ENCODE measurements at regions not wholly inside any gene's neighbourhood (a gene's known extent, or its start where the extent isn't known, plus 50 kb on each side); places are given as distances from the start of the nearest gene placed in this dataset.

DNA sequence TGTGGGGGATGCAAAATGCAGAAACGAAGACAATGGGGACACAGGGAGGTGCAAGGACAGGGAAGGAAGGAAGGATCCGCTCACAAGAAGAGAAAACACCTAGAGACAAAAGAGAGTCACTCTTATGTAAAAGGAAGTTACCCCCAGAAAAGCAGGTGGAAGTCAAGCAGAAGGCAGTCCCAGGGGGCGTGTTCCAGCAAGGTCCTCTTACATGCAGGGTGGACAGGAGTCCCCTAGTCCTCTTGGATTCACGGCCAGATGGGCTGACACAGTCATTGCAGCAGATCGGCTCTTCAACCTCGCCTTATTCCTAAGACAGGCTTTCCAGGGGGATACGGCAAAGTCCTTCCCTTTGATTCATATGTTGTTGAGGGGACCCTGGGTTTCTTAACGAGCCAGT, 83.9 kb upstream of the SPATA13 start:
- TF ChIP-seq, protein P1, sequence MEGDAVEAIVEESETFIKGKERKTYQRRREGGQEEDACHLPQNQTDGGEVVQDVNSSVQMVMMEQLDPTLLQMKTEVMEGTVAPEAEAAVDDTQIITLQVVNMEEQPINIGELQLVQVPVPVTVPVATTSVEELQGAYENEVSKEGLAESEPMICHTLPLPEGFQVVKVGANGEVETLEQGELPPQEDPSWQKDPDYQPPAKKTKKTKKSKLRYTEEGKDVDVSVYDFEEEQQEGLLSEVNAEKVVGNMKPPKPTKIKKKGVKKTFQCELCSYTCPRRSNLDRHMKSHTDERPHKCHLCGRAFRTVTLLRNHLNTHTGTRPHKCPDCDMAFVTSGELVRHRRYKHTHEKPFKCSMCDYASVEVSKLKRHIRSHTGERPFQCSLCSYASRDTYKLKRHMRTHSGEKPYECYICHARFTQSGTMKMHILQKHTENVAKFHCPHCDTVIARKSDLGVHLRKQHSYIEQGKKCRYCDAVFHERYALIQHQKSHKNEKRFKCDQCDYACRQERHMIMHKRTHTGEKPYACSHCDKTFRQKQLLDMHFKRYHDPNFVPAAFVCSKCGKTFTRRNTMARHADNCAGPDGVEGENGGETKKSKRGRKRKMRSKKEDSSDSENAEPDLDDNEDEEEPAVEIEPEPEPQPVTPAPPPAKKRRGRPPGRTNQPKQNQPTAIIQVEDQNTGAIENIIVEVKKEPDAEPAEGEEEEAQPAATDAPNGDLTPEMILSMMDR (IDR thresholded peaks at IDR 0.05): no peak
- Histone ChIP-seq H3K4me3 (no peak overlapping the region), H3K27ac (peak overlapping the region in 1 of 2 donors; percentile 43)
- DNase-seq (ENCODE audit: low spot score): no peak

DNA sequence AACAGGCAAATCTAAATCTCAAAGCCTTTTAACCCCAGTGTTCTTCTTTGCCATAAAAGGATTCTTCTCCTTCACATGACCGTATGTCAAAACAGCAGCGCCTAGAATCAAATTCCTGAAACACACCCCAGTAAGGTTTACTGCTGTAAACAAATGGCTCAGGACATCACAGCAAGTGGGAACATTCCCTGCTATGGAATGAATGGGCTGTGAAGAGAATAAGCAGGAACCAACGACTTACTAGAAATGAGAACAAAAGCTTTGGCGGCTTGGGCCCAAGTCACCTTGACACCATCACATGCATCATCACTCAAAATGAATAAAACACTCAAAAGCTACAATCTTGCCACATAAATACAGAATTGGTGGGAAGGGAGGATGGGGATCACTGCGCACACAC, 80.4 kb upstream of the SPATA13 start:
- Histone ChIP-seq H3K27ac (no peak overlapping the region), H3K4me3 (no peak overlapping the region)
- DNase-seq (ENCODE audit: low spot score): no peak
- TF ChIP-seq, protein P1 (IDR thresholded peaks at IDR 0.05): no peak

DNA sequence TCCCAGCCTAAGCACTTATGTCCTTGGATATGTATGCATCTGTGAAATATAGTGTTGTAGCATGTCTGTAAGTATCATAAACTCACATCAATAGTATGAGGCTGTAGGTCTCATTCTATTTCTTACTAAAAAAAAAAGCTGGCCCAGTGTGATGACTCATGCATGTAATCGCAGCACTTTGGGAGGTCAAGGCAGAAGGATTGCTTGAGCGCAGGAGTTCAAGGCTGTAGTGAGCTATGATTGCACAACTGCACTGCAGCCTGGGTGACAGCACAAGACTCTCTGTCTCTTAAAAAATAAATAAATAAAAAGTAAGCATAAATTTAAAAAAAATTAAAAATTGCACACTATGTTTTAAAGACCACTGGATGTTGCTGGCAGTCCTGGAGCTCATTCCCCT, 79.1 kb upstream of the SPATA13 start:
- no peak for DNase-seq (ENCODE audit: low spot score)
- no peak overlapping the region for H3K4me3 ChIP-seq
- H3K27ac ChIP-seq: no peak overlapping the region
- TF ChIP-seq, protein P1 (IDR thresholded peaks at IDR 0.05): no peak

DNA sequence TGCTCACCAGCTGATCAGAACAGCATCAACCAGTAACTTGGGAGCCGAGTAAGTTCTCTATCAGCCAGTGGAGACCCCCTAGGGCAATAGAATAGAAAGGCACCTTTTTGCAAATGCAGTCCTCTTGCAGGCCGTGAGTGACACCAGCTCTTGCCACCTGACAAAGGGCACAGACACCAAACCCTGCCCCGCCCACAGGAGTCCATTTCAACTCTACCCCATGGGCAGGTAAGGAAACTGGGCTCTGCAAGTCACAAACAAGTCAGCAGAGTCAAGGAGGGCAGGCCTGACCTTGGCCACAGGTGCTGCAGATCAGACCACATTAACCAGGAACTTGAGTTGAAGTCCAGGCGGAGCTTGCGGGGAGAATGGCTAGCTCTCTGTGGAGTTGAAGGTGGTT, 77.4 kb upstream of the SPATA13 start:
- Histone ChIP-seq H3K4me3 (no peak overlapping the region), H3K27ac (no peak overlapping the region)
- TF ChIP-seq, protein P1 (IDR thresholded peaks at IDR 0.05): no peak
- DNase-seq (ENCODE audit: low spot score): no peak

DNA sequence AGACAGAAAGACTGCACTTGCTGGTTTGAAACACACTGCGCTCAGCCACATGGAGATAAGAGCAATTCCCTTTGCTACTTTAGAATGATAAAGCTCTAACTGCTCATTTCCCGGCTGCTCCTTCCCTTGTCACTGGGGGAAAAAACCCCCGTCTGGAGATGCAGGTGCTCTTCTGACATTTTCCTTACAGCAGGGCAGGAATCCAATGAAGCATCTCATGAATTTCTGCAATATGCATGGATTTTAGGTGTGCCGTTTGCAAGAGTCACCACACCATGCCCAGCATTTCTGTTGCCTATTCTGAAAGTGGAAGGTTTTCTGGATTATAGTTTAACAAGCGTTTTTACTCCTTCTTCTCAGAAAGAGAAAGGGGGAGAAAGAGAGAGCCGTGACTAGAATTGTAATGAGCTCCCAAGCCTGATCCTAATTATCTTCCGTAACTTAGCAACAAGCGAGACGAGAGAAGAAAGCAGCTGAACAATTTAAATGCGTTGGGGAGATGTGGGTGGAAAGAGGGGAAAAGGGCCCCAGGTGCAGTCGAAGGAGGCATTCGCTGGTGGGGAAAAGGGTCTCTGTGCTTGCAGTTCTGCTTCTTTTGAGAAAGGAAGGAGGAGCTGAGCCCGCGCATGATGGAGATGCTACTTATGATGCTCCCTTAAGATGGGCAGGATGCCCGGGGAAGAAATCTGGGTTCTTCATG, 76.6 kb upstream of the SPATA13 start:
- Histone ChIP-seq H3K27ac (no peak overlapping the region), H3K4me3 (no peak overlapping the region)
- DNase-seq (ENCODE audit: low spot score): no peak
- TF ChIP-seq, protein P1 (IDR thresholded peaks at IDR 0.05): no peak

DNA sequence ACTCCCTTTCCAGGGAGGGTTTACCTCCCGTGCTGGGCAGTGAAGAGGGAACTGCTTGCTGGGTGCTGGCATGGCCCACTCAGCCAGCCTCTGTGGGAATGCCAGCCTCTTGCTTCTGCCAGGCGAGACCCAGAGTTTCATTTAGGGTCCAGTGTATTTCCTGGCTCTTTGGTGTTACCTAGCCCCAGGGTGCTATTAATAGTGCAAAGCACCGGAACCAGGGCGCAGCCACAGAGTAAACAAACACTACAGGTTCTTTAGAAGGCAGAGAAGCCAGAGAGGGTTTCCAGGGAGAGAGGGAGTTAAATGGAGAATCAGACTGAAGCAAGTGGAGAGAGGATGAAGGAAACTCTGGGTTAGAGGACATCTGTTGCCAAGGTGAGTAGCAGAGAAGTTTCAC, 74.9 kb upstream of the SPATA13 start:
- no peak overlapping the region for H3K27ac ChIP-seq
- DNase-seq (ENCODE audit: low spot score): no peak
- H3K4me3 ChIP-seq: no peak overlapping the region
- TF ChIP-seq, protein P1 (IDR thresholded peaks at IDR 0.05): no peak

DNA sequence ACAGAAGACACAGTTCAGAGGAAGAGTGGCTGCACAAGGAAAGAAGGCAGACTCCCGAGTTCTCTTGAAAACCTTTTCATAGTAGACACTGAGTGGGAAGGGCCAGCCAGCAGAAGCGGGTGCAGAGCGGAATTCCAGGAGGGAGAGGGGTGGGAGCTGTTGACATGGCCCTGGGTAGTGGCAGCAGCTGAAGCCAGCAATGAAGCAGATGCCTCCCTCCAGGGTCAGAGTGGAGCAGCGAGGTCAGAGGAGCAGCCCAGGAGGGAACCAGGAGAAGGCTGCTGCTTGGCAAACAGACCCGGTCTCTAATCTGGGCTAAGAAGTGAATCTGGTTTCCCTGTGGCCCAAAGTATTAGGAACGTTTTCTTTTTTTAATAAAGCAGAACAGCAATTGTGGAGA, 73.9 kb upstream of the SPATA13 start:
- H3K27ac ChIP-seq: no peak overlapping the region
- no peak for DNase-seq (ENCODE audit: low spot score)
- no peak overlapping the region for H3K4me3 ChIP-seq
- TF ChIP-seq, protein P1 (IDR thresholded peaks at IDR 0.05): no peak
